Chondrocyte (in vitro differentiated cells): ENCODE measurements at regions not wholly inside any gene's neighbourhood (a gene's known extent, or its start where the extent isn't known, plus 50 kb on each side); places are given as distances from the start of the nearest gene placed in this dataset.

Source experiments
- DNase-seq: peaks from one replicate; pipeline ENCODE4 v3.0.0; 2021; ENCODE audit warnings: mixed read lengths, low spot score
- H3K27ac Mint-ChIP-seq: one replicate; pipeline ENCODE4 v1.8.0; 2021; ENCODE audit warnings: mild to moderate bottlenecking, moderate library complexity, mixed read lengths; ENCODE audit not compliant: unreplicated experiment
- H3K27me3 Mint-ChIP-seq: 2 replicates; pipeline ENCODE4 v1.8.0; 2021; ENCODE audit warnings: low read depth, mixed read lengths
- H3K36me3 Mint-ChIP-seq: 2 replicates; pipeline ENCODE4 v1.8.0; 2021; ENCODE audit warnings: low read depth, mixed read lengths
- H3K4me1 Mint-ChIP-seq: 2 replicates; pipeline ENCODE4 v1.8.0; 2021; ENCODE audit warnings: low read depth, mild to moderate bottlenecking, mixed read lengths
- H3K4me3 Mint-ChIP-seq: one replicate; pipeline ENCODE4 v1.8.0; 2021; ENCODE audit warnings: mild to moderate bottlenecking, moderate library complexity, mixed read lengths; ENCODE audit not compliant: unreplicated experiment
- H3K9me3 Mint-ChIP-seq: 2 replicates; pipeline ENCODE4 v1.8.0; 2021; ENCODE audit warnings: low read depth, mixed read lengths
- CTCF ChIP-seq: fragments of 200-600 bp; sonication (generic); IDR thresholded peaks from 2 replicates; pipeline ENCODE4 v1.5.0; 2021; ENCODE audit warnings: antibody characterized with exemption, mild to moderate bottlenecking, moderate library complexity

GRCh38 chr12:28996688-28997087, 152.4 kb upstream of the FAR2 start:
- H3K4me3 Mint-ChIP-seq = no peak overlapping the region
- no peaks in the 10 kb centered on the region for H3K27me3 Mint-ChIP-seq
- peaks cover 4% of the 10 kb centered on the region for H3K4me1 Mint-ChIP-seq
- no peak for TF ChIP-seq CTCF
- no peaks in the 10 kb centered on the region for H3K9me3 Mint-ChIP-seq
- H3K36me3 Mint-ChIP-seq = peaks cover 2% of the 10 kb centered on the region
- no peak overlapping the region for H3K27ac Mint-ChIP-seq
- DNase-seq = no peak

DNA sequence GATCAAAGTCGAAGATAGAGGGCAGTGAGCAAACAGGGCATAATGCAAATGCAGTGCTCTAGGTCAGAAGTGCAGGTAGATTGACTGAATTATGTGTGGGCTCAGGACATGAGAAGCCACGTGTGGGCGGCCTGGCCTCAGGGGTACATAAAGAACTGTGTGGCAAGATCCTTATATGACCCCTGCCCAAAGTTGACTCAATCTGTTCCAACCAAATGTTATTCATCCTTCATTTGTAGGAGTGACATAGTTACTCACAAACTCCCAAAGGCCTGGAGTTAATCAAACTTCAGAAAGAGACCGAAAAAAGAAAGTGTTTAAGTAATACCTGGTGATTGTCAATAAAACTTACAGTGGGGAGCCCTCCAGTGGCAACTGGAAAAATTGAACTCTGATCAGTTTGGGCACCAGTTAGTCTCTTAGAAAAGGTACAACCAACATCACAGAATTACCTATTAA, 150.4 kb upstream of the FAR2 start:
- Mint-ChIP-seq H3K36me3 (no peaks in the 10 kb centered on the region), H3K4me3 (no peak overlapping the region), H3K27ac (no peak overlapping the region), H3K4me1 (peaks cover 4% of the 10 kb centered on the region), H3K27me3 (no peaks in the 10 kb centered on the region), H3K9me3 (no peaks in the 10 kb centered on the region)
- peak; percentile 84 for TF ChIP-seq CTCF
- no peak for DNase-seq

DNA sequence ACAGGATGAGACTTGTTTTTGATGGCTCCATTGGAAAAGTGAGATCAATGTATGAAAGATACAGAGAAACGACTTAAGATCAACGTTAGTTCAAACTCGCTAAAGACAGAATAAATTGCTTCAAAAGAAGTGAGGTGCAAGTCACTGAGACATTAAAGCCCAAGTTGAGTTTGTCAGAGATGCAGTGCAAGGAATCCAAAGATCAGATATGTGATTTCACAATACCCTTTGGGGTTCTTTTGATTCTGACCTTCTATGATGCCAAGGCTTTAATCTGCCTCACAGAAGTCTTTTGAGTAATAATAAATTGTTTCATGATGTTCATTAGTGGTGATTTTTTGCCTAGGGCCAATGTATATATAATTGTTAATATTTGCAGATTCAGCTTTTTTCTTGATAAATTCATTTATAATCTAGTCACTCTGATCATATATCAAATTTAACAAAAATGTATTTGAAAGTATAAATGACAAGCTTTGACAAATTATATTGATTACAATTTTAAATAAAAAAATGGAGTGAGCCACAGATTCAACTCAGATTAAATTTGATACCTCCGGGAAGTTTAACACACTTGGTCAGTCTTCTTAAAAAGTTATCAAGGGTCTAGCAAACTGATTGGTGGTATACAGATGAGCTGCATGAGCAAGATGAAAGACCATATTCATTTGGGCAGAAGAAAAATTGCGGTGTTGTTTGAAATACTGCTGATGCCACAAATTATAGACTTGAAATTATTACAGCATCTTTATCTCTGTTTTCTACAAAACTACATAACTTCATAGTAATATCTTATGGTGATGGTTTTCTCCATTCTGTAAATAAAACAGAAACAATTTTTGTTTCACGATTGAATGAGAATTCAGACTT, 144.8 kb upstream of the FAR2 start:
- Mint-ChIP-seq H3K27ac (no peak overlapping the region), H3K4me3 (no peak overlapping the region), H3K9me3 (no peaks in the 10 kb centered on the region), H3K27me3 (peaks cover 4% of the 10 kb centered on the region), H3K4me1 (no peaks in the 10 kb centered on the region), H3K36me3 (no peaks in the 10 kb centered on the region)
- TF ChIP-seq CTCF = no peak
- DNase-seq = no peak

GRCh38 chr12:29004936-29005304, 144.2 kb upstream of the FAR2 start:
- peaks cover 4% of the 10 kb centered on the region for H3K27me3 Mint-ChIP-seq
- H3K4me1 Mint-ChIP-seq = no peaks in the 10 kb centered on the region
- H3K4me3 Mint-ChIP-seq = no peak overlapping the region
- no peaks in the 10 kb centered on the region for H3K36me3 Mint-ChIP-seq
- no peak for DNase-seq
- TF ChIP-seq CTCF = no peak
- no peaks in the 10 kb centered on the region for H3K9me3 Mint-ChIP-seq
- no peak overlapping the region for H3K27ac Mint-ChIP-seq

GRCh38 chr12:29008786-29009185, 140.3 kb upstream of the FAR2 start:
- no peak for DNase-seq
- Mint-ChIP-seq H3K4me1 (no peaks in the 10 kb centered on the region), H3K36me3 (no peaks in the 10 kb centered on the region), H3K27me3 (peaks cover 4% of the 10 kb centered on the region), H3K4me3 (no peak overlapping the region), H3K9me3 (no peaks in the 10 kb centered on the region), H3K27ac (no peak overlapping the region)
- no peak for TF ChIP-seq CTCF
